ENCODE measurements at regions not wholly inside any gene's neighbourhood (a gene's known extent, or its start where the extent isn't known, plus 50 kb on each side); places are given as distances from the start of the nearest gene placed in this dataset.

- Histone ChIP-seq H3K4me3 (ENCODE audit: insufficient read depth, low read length, poor library complexity, severe bottlenecking) (no peak overlapping the region), H3K27me3 (ENCODE audit: low read length) (no peaks in the 10 kb centered on the region), H3F3A (ENCODE audit: insufficient read depth) (no peaks in the 10 kb centered on the region), H3K9me2 (replicated peaks; ENCODE audit: insufficient read depth, low read length) (no peaks in the 10 kb centered on the region), H4K20me1 (ENCODE audit: low read depth, low read length) (no peaks in the 10 kb centered on the region), H3K9me3 (ENCODE audit: insufficient read depth, low read length) (no peaks in the 10 kb centered on the region), H3K27ac (ENCODE audit: low read depth, low read length) (no peak overlapping the region), H3K79me2 (ENCODE audit: insufficient read depth, low read length) (no peaks in the 10 kb centered on the region), H3K36me3 (ENCODE audit: low read length) (no peaks in the 10 kb centered on the region), H3K9ac (ENCODE audit: low read length) (no peak overlapping the region), H2AFZ (ENCODE audit: low read depth, low read length, severe bottlenecking) (no peak overlapping the region), H3K4me2 (ENCODE audit: low read depth, low read length, poor library complexity, severe bottlenecking) (no peak overlapping the region)
- TF ChIP-seq EZH2phosphoT487 (conservative IDR thresholded peaks at IDR 0.05; ENCODE audit: low read length) (no peak), CTCF (IDR thresholded peaks at IDR 0.05; ENCODE audit: insufficient read depth, low read length, poor library complexity, severe bottlenecking) (no peak)
Observed at GRCh38 chr2:61722318-61722717, 131.5 kb downstream of the FAM161A start.

- no peak for TF ChIP-seq CTCF (IDR thresholded peaks at IDR 0.05; ENCODE audit: insufficient read depth, low read length, poor library complexity, severe bottlenecking)
- TF ChIP-seq EZH2phosphoT487 (conservative IDR thresholded peaks at IDR 0.05; ENCODE audit: low read length): no peak
- H3K9me3 ChIP-seq (ENCODE audit: insufficient read depth, low read length): no peaks in the 10 kb centered on the region
- no peaks in the 10 kb centered on the region for H3K36me3 ChIP-seq (ENCODE audit: low read length)
Observed at GRCh38 chr2:61721382-61721781, 132.5 kb downstream of the FAM161A start.

GRCh38 chr2:61720911-61721310 lies 132.9 kb downstream of the FAM161A start:
- Histone ChIP-seq H3K4me3 (ENCODE audit: insufficient read depth, low read length, poor library complexity, severe bottlenecking) (no peak overlapping the region), H3K79me2 (ENCODE audit: insufficient read depth, low read length) (no peaks in the 10 kb centered on the region), H2AFZ (ENCODE audit: low read depth, low read length, severe bottlenecking) (no peak overlapping the region), H3K4me2 (ENCODE audit: low read depth, low read length, poor library complexity, severe bottlenecking) (no peak overlapping the region), H4K20me1 (ENCODE audit: low read depth, low read length) (no peaks in the 10 kb centered on the region), H3K9me3 (ENCODE audit: insufficient read depth, low read length) (no peaks in the 10 kb centered on the region), H3K27me3 (ENCODE audit: low read length) (no peaks in the 10 kb centered on the region), H3K9ac (ENCODE audit: low read length) (no peak overlapping the region), H3K9me2 (replicated peaks; ENCODE audit: insufficient read depth, low read length) (no peaks in the 10 kb centered on the region), H3K27ac (ENCODE audit: low read depth, low read length) (no peak overlapping the region), H3F3A (ENCODE audit: insufficient read depth) (no peaks in the 10 kb centered on the region), H3K36me3 (ENCODE audit: low read length) (no peaks in the 10 kb centered on the region)
- TF ChIP-seq EZH2phosphoT487 (conservative IDR thresholded peaks at IDR 0.05; ENCODE audit: low read length): no peak

More at GRCh38 chr2:61721382-61721781, 132.5 kb downstream of the FAM161A start:
- Histone ChIP-seq H3K9me2 (replicated peaks; ENCODE audit: insufficient read depth, low read length) (no peaks in the 10 kb centered on the region), H2AFZ (ENCODE audit: low read depth, low read length, severe bottlenecking) (no peak overlapping the region), H4K20me1 (ENCODE audit: low read depth, low read length) (no peaks in the 10 kb centered on the region), H3K4me3 (ENCODE audit: insufficient read depth, low read length, poor library complexity, severe bottlenecking) (no peak overlapping the region), H3K4me2 (ENCODE audit: low read depth, low read length, poor library complexity, severe bottlenecking) (no peak overlapping the region), H3K79me2 (ENCODE audit: insufficient read depth, low read length) (no peaks in the 10 kb centered on the region), H3F3A (ENCODE audit: insufficient read depth) (no peaks in the 10 kb centered on the region), H3K27ac (ENCODE audit: low read depth, low read length) (no peak overlapping the region), H3K9ac (ENCODE audit: low read length) (no peak overlapping the region), H3K27me3 (ENCODE audit: low read length) (no peaks in the 10 kb centered on the region)

DNA sequence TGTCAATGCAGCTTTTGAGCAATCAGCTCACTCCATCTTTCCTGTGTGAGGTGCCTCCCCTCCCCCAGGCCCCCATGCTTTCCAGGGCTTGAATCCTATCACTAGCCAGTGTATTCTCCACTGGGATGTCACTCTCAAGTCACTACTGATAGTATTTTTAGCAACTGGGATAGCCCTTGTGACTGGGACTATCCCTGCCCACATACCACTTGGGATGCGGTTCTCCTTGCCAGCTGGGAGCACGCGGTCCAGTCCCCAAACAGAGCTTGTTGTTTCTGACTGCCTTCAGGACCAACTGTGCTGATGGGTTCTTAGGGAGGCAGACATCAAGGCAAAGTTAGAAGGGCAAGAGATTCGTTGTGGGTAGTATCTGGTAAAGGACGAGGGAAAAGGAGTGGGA lies 134.9 kb downstream of the FAM161A start:
- H3K36me3 ChIP-seq (ENCODE audit: low read length): no peaks in the 10 kb centered on the region

More for the DNA sequence above, 134.9 kb downstream of the FAM161A start:
- Histone ChIP-seq H3K27ac (ENCODE audit: low read depth, low read length) (no peak overlapping the region), H3K9me3 (ENCODE audit: insufficient read depth, low read length) (no peaks in the 10 kb centered on the region), H3K27me3 (ENCODE audit: low read length) (no peaks in the 10 kb centered on the region), H2AFZ (ENCODE audit: low read depth, low read length, severe bottlenecking) (no peak overlapping the region), H3K9ac (ENCODE audit: low read length) (no peak overlapping the region), H3K4me3 (ENCODE audit: insufficient read depth, low read length, poor library complexity, severe bottlenecking) (no peak overlapping the region), H3F3A (ENCODE audit: insufficient read depth) (no peaks in the 10 kb centered on the region), H4K20me1 (ENCODE audit: low read depth, low read length) (no peaks in the 10 kb centered on the region), H3K4me2 (ENCODE audit: low read depth, low read length, poor library complexity, severe bottlenecking) (no peak overlapping the region), H3K9me2 (replicated peaks; ENCODE audit: insufficient read depth, low read length) (no peaks in the 10 kb centered on the region), H3K79me2 (ENCODE audit: insufficient read depth, low read length) (no peaks in the 10 kb centered on the region)
- no peak for TF ChIP-seq CTCF (IDR thresholded peaks at IDR 0.05; ENCODE audit: insufficient read depth, low read length, poor library complexity, severe bottlenecking)
- no peak for TF ChIP-seq EZH2phosphoT487 (conservative IDR thresholded peaks at IDR 0.05; ENCODE audit: low read length)
